NCI-H146 (cell line): ENCODE measurements at regions not wholly inside any gene's neighbourhood (a gene's known extent, or its start where the extent isn't known, plus 50 kb on each side); places are given as distances from the start of the nearest gene placed in this dataset.
"Not testable (repeated sequence)": the region's sequence is repeated elsewhere in the genome, so short reads cannot be mapped to it uniquely, and the experiment has no call there.

ENCODE experiments used
- DNase-seq: peaks from one replicate; lab custom pipeline; 2025; lab: John Stamatoyannopoulos, UW

GRCh38 chr10:23955456-23956225 lies 253.3 kb upstream of the KIAA1217 start:
- no peak for DNase-seq

GRCh38 chr10:23965123-23965522 lies 243.8 kb upstream of the KIAA1217 start:
- DNase-seq: no peak

- no peak for DNase-seq
Observed at GRCh38 chr10:23965880-23966279, 243.1 kb upstream of the KIAA1217 start.

- DNase-seq: no peak
Observed at GRCh38 chr10:23966504-23967051, 242.4 kb upstream of the KIAA1217 start.

GRCh38 chr10:23968301-23968700 lies 240.6 kb upstream of the KIAA1217 start:
- no peak for DNase-seq

- no peak for DNase-seq
Observed at GRCh38 chr10:23974746-23975272, 234.1 kb upstream of the KIAA1217 start.

GRCh38 chr10:23975431-23975830 lies 233.5 kb upstream of the KIAA1217 start:
- no peak for DNase-seq

GRCh38 chr10:23976275-23976674 lies 232.7 kb upstream of the KIAA1217 start:
- DNase-seq: no peak

GRCh38 chr10:23978317-23978716 lies 230.6 kb upstream of the KIAA1217 start:
- DNase-seq: no peak

- no peak for DNase-seq
Observed at GRCh38 chr10:23980094-23980493, 228.8 kb upstream of the KIAA1217 start.

GRCh38 chr10:23981520-23982309 lies 227.2 kb upstream of the KIAA1217 start:
- no peak for DNase-seq

- DNase-seq: not testable (repeated sequence)
Observed at GRCh38 chr10:23984405-23984804, 224.5 kb upstream of the KIAA1217 start.

- no peak for DNase-seq
Observed at GRCh38 chr10:23988006-23988405, 220.9 kb upstream of the KIAA1217 start.

- peak; percentile 15 for DNase-seq
Observed at GRCh38 chr10:23994459-23995046, 214.4 kb upstream of the KIAA1217 start.

- no peak for DNase-seq
Observed at GRCh38 chr10:23999445-23999844, 209.5 kb upstream of the KIAA1217 start.

GRCh38 chr10:24000271-24000813 lies 208.6 kb upstream of the KIAA1217 start:
- DNase-seq: no peak

GRCh38 chr10:24006741-24007140 lies 202.2 kb upstream of the KIAA1217 start:
- DNase-seq: no peak

GRCh38 chr10:24007359-24007758 lies 201.6 kb upstream of the KIAA1217 start:
- DNase-seq: no peak

GRCh38 chr10:24008164-24009091 lies 200.5 kb upstream of the KIAA1217 start:
- DNase-seq: no peak

- no peak for DNase-seq
Observed at GRCh38 chr10:24009115-24009514, 199.8 kb upstream of the KIAA1217 start.

- no peak for DNase-seq
Observed at GRCh38 chr10:24009736-24010135, 199.2 kb upstream of the KIAA1217 start.
